Prostate gland (tissue), 2 donors: ENCODE measurements at regions not wholly inside any gene's neighbourhood (a gene's known extent, or its start where the extent isn't known, plus 50 kb on each side); places are given as distances from the start of the nearest gene placed in this dataset.

Experiments used
- DNase-seq: peaks from one replicate; pipeline ENCODE4 v3.0.0-alpha.2; 2019; ENCODE audit warnings: low spot score
- H3K27ac ChIP-seq, 2 donors: fragments of 200-600 bp; sonication (generic); 2 replicates each; pipeline ENCODE4 v1.5.1; 2017 to 2019
- H3K27me3 ChIP-seq: fragments of 200-600 bp; sonication (generic); replicated peaks from 2 replicates; pipeline ENCODE4 v1.5.1; 2019; ENCODE audit not compliant: insufficient read depth
- H3K36me3 ChIP-seq, 2 donors: fragments of 200-600 bp; sonication (generic); 1 replicate in 1 of 2; 2 replicates in 1 of 2; pipeline versions ENCODE4 v1.5.1 to v1.8.1; 2017 to 2019
- H3K4me1 ChIP-seq: fragments of 200-600 bp; sonication (generic); replicated peaks from 2 replicates; pipeline ENCODE4 v1.5.1; 2019
- H3K4me3 ChIP-seq, 2 donors: fragments of 200-600 bp; sonication (generic); 2 replicates each; pipeline ENCODE4 v1.5.1; 2017 to 2019
- H3K9me3 ChIP-seq: fragments of 200-600 bp; sonication (generic); 2 replicates; pipeline ENCODE4 v1.5.1; 2017
- POLR2A ChIP-seq: fragments of 450-650 bp; IDR thresholded peaks from one replicate; pipeline ENCODE4 v1.6.1; 2016; ENCODE audit warnings: antibody characterized with exemption, mild to moderate bottlenecking
- POLR2AphosphoS5 ChIP-seq: sonication (generic); formaldehyde crosslinking; IDR thresholded peaks from one replicate; pipeline ENCODE4 v1.6.1; 2017; ENCODE audit warnings: antibody characterized with exemption
- WGBS: methylation state at CpG from one replicate; pipeline ENCODE4 v1.1.5; 2018; 5-methylcytosine and 5-hydroxymethylcytosine counted together
- intact Hi-C: fragments of 100-400 bp; cut with DNase I; formaldehyde crosslinking; loops from one replicate; pipeline ENCODE4 v1.14.2; 2022
- TF ChIP-seq, protein P1 (sequence below), 4 experiments: fragments of 200-600 bp in 2 of 4; fragments of 450-650 bp in 2 of 4; sonication (generic) in 2 of 4; IDR thresholded peaks; 1 replicate in 3 of 4; 2 replicates in 1 of 4; pipeline ENCODE4 v1.5.1; 2016 to 2019; ENCODE audit warnings: antibody characterized with exemption in 4 of 4, mild to moderate bottlenecking in 2 of 4, moderate library complexity in 2 of 4

DNA sequence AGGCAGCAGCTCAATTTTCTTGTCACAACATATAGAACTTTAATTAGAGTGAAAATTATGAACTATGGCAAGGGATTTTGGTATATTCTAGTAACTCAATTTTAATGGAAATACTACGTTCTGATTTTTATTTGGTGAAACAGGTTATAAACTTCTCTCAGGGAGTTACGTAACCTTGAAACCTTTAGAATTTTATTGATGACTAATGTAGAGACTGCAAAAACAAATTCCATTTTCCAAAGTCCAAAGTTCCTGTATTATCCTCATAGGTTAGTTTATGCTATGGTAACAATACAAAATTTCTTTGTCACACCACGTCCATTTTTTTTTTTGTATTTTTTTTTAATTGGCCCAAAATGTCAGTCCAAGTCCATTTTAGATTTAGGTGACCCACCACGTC, 185.7 kb downstream of the KLF5 start:
- H3K36me3 ChIP-seq = no peaks in the 10 kb centered on the region
- DNase-seq = no peak
- WGBS = 91% methylated on average over 4 of the region's 4 CpGs
- no peak overlapping the region for H3K4me3 ChIP-seq
- no peaks in the 10 kb centered on the region for H3K9me3 ChIP-seq
- intact Hi-C loops = no loop called here
- no peaks in the 10 kb centered on the region for H3K4me1 ChIP-seq
- no peak overlapping the region for H3K27ac ChIP-seq
- H3K27me3 ChIP-seq = no peaks in the 10 kb centered on the region
- TF ChIP-seq, protein P1, sequence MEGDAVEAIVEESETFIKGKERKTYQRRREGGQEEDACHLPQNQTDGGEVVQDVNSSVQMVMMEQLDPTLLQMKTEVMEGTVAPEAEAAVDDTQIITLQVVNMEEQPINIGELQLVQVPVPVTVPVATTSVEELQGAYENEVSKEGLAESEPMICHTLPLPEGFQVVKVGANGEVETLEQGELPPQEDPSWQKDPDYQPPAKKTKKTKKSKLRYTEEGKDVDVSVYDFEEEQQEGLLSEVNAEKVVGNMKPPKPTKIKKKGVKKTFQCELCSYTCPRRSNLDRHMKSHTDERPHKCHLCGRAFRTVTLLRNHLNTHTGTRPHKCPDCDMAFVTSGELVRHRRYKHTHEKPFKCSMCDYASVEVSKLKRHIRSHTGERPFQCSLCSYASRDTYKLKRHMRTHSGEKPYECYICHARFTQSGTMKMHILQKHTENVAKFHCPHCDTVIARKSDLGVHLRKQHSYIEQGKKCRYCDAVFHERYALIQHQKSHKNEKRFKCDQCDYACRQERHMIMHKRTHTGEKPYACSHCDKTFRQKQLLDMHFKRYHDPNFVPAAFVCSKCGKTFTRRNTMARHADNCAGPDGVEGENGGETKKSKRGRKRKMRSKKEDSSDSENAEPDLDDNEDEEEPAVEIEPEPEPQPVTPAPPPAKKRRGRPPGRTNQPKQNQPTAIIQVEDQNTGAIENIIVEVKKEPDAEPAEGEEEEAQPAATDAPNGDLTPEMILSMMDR (IDR thresholded peaks at IDR 0.05) = no peak
- TF ChIP-seq POLR2AphosphoS5 (no peak), POLR2A (no peak)

DNA sequence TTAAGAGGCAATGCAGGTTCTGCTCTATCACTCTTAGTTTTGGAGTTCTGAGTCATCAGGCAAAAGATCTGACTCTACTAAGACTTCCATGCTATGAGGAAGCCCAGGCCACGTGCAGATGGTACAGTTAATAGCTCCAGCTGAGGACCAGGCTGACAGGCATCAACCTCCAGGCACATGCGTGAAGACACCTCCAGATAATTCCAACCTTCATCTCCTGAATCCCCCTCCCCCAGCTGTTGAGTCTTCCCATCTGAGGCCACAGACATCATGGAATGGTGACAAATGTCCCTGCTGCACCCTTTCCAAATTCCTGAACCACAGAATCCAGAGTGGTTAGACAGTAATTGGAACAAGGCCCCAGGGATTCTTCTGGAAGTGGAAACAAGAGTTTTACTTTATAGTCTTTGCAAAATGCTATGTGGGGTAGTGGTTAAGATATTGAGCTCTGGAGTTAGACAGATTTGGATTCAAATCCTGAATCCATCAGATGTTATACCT, 183.8 kb downstream of the KLF5 start:
- DNase-seq = no peak
- intact Hi-C loops = no loop called here
- no peaks in the 10 kb centered on the region for H3K36me3 ChIP-seq
- no peaks in the 10 kb centered on the region for H3K27me3 ChIP-seq
- no peaks in the 10 kb centered on the region for H3K9me3 ChIP-seq
- no peaks in the 10 kb centered on the region for H3K4me1 ChIP-seq
- TF ChIP-seq, protein P1 (IDR thresholded peaks at IDR 0.05) = no peak
- TF ChIP-seq POLR2AphosphoS5 = no peak
- TF ChIP-seq POLR2A = no peak
- no peak overlapping the region for H3K4me3 ChIP-seq
- WGBS = 79% methylated on average over 2 of the region's 2 CpGs
- no peak overlapping the region for H3K27ac ChIP-seq

DNA sequence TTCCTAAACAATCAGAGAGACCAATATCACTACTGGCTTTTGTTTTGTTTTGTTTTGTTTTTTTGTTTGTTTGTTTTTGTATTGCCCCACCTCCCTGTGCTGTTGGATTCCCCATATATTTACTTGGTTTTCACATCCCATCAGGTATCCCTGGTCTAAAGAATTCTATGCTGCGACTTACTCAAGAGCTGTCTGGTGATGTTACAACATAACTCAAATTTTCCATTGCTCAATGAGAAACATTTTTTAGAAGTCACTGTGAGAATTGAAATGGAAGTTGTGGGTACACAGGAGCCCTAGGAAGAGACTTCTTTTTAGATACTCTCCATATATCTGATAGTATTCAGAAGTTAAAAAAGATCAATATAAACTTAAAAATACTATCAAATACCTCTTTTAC, 181.4 kb downstream of the KLF5 start:
- Histone ChIP-seq H3K36me3 (no peaks in the 10 kb centered on the region), H3K4me1 (no peaks in the 10 kb centered on the region), H3K4me3 (no peak overlapping the region), H3K9me3 (no peaks in the 10 kb centered on the region), H3K27me3 (no peaks in the 10 kb centered on the region), H3K27ac (no peak overlapping the region)
- intact Hi-C loops = no loop called here
- WGBS = 94% methylated on average over 1 of the region's 1 CpG
- TF ChIP-seq, protein P1 (IDR thresholded peaks at IDR 0.05) = no peak
- no peak for TF ChIP-seq POLR2AphosphoS5
- TF ChIP-seq POLR2A = no peak
- DNase-seq = no peak

DNA sequence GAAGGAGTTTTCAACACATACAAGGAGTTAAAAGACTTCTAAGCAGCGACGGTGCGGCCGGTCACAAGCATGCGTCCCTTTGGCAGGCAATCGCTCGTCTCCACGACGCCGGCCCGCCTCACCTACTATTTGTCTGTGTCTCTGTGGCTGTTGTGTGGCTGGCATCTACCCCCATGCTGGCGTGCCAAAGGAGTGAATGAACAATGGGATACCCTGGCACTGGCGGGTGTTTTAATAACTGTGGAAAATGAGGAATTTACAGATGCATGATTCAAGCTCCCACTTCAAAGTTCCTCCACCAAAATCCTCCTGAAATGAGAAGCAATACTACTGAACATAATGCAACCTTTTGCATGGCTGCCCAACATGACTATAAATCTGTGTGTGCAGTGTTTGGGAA, 176.6 kb downstream of the KLF5 start:
- Histone ChIP-seq H3K27ac (no peak overlapping the region), H3K4me1 (no peaks in the 10 kb centered on the region), H3K27me3 (no peaks in the 10 kb centered on the region), H3K36me3 (no peaks in the 10 kb centered on the region), H3K9me3 (no peaks in the 10 kb centered on the region), H3K4me3 (no peak overlapping the region)
- intact Hi-C loops = no loop called here
- 46% methylated on average over 13 of the region's 13 CpGs for WGBS
- TF ChIP-seq, protein P1 (IDR thresholded peaks at IDR 0.05) = no peak
- TF ChIP-seq POLR2A (no peak), POLR2AphosphoS5 (no peak)
- peak; percentile 44 for DNase-seq

DNA sequence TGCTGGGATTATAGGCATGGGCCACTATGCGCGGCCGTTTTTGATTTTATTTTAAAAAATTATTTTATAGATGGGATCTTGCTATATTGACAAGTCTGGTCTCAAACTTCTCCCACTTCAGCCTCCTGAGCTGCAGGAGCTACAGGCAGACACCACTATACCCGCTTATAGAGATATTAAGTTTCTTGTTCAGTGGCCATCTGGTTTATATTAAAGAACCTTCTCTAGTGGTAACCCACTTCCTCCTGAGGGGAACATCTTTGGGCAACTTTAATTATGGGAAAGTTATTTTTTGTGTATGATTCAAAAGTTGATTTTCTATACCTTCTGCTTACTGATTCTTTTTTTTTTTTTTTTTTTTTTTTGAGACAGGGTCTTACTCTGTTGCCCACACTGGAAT, 172.7 kb downstream of the KLF5 start:
- H3K4me1 ChIP-seq = no peaks in the 10 kb centered on the region
- TF ChIP-seq POLR2A (no peak), POLR2AphosphoS5 (no peak)
- TF ChIP-seq, protein P1 (IDR thresholded peaks at IDR 0.05) = no peak
- H3K36me3 ChIP-seq = no peaks in the 10 kb centered on the region
- no peak for DNase-seq
- H3K27ac ChIP-seq = no peak overlapping the region
- no peaks in the 10 kb centered on the region for H3K27me3 ChIP-seq
- 95% methylated on average over 4 of the region's 4 CpGs for WGBS
- H3K4me3 ChIP-seq = no peak overlapping the region
- no peaks in the 10 kb centered on the region for H3K9me3 ChIP-seq
- intact Hi-C loops = no loop called here
